NCI-H82 (cell line): ENCODE measurements at regions not wholly inside any gene's neighbourhood (a gene's known extent, or its start where the extent isn't known, plus 50 kb on each side); places are given as distances from the start of the nearest gene placed in this dataset.
A peak's percentile ranks its signal among the peaks of the same experiment; 100 is the strongest.

Source experiments
- DNase-seq: peaks from one replicate; lab custom pipeline; 2025; lab: John Stamatoyannopoulos, UW

DNA sequence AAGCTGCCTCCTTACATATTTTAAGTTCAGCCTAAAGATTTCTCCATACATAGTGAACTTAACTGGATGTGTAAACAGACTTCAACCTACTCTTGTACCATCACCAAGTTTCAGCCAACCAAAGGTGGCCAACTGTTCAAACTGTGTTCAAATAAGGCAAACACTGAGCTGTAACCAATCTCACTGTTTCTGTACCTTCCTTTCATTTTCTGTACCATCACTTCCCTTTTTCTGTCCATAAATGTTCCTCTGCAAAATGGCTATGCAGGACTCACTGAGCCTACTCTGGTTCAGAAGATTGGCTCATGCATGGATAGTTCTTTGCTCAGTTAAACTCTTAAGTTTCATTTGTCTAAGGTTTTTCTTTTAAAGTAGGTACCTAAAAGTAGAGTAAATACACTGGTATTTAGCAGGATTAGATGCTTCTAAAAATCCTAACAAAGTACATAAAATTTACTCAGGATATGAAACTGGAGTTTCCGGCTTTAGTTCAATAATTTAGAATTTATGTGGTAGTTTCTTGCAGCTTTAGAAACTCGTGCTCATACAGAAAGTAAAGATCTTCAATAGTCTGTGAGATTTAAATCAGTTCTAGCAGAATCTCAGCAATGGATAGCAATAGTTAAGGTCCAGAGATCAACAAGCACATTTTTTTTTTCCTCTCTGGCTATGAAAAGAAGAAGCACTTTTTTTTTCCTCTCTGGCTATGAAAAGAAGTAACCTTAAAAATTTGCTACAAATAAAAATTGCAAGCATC, 282.0 kb upstream of the PPFIA2 start:
- DNase-seq = no peak

DNA sequence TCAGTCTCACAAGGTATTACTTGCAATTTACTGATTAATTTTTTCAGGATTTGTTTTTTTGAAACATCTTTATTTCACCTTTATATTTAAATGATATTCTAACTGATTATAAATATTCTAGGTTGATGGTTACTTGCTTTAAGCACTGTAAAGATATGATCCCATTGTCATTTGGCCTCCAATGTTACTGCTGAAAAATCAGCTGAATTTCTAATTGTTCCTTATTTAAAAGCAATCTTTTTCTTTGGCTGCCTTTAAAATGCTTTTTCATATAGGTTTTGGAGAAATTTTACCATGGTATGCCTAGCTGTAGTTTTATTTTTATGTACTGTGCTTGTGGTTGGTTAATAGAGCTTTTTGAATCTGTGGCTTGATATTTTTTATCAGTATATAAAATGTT, 275.6 kb upstream of the PPFIA2 start:
- DNase-seq = no peak

DNA sequence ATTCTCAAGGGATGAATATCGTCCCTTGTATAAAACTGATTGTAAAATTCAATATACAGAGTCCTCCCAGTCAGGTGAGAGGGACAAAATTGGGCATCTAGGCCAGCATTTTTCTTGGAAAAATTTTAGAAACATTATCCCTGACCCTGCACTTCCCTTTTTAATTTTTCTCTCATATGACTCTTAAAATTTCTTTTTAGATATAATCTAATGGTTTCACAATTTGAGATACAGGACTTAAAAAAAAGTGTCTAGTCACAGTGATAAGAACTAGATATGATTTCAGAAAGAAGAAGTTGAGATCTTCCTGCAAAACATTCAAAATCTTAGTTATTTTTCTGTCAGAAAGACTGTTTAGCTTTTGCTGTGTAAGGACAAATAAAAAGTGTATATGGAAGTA, 270.8 kb upstream of the PPFIA2 start:
- no peak for DNase-seq

DNA sequence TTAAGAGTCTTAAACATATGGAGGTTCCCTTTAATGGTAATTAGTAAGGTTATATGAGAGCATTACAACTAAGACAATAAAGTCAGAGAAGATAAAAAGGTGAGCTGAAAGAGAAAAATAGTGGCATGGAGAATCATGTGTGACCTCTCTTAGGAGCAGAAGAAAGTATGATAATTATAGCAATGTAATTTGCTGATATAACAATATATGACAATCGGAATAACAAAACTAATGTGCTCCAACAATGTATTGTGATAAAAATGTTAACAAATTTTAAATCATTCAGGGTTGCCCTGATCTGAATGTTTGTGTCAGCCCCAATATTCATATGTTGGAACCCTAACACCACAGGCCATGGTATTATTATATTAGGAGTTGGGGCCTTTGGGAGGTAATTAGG, 269.6 kb upstream of the PPFIA2 start:
- DNase-seq = no peak

DNA sequence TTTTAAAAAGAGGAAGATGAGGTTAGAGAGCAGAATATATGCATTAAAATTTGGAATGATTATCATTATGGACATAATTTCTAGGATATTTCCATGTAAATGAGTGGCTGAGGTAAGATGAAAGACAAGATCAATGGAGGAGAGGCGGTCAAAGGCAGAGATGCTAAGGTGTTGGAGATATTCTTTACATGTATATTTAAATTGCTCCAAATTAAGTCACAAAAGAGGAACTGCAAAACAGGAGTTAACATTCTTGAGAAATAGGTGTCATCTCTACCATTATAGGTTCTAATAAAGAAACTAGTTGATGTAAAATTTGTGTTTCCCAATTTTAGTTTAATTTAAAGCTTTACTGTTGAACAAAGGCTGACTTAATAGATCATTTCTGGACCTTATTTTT, 268.5 kb upstream of the PPFIA2 start:
- no peak for DNase-seq

DNA sequence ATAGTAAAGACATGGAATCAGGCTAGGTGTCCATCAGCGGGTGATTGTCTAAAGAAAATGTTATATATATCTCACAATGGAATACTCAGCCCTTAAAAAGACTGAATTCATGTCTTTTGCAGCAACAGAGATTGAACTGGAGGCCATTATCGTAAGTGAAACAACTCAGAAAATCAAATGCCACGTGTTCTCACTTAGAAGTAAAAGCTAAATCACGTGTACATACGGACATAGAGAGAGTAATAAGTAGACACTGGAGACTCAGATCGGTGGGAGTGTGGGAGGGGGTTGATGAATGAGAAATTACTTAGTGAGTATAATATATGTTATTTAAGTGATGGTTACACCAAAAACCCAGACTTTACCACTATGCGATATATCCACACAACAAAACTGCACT, 266.3 kb upstream of the PPFIA2 start:
- no peak for DNase-seq

DNA sequence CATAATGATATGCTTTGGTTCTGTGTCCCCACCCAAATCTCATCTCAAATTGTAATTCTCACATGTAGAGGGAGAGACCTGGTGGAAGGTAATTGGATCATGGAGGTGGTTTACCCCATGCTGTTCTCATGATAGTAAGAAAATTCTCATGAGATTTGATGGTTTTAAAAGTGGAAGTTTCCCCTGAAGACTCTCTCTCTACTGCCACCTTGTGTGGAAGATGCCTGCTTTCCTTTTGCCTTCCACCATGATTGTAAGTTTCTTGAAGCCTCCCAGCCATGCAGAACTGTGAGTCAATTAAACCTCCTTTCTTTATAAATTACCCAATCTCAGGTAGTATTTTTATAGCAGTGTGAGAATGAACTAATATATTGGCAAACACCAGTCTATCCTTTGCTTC, 260.4 kb upstream of the PPFIA2 start:
- DNase-seq = peak; percentile 11

DNA sequence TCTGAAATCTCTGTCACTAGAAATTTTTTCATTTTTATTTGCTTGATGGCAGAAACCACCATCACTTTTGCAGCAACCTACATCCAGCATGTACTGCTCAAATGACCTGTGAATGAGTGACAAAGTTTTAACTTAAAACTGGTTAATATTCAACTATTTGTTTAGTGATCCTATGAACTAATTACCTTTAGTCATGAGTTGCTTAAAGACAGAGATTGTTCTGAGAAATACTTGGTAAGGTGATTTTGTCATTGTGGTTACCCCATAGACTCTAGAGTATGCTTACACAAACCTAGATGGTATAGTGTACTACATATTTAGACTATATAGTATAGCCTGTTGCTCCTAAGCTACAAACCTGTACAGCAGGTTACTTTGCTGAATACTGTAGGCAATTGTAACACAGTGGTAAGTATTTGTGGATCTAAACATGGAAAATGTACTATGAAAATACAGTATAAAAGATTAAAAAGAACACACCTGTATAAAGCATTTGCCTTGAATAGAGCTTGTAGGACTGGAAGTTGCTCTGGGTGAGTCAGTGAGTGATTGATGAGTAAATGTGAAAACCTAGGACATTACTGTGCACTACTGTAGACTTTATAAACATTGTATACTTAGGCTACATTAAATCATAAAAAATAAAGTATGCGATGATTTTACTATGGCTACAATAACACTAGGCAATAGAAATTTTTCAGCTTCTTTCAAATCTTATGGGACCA, 256.6 kb upstream of the PPFIA2 start:
- no peak for DNase-seq

DNA sequence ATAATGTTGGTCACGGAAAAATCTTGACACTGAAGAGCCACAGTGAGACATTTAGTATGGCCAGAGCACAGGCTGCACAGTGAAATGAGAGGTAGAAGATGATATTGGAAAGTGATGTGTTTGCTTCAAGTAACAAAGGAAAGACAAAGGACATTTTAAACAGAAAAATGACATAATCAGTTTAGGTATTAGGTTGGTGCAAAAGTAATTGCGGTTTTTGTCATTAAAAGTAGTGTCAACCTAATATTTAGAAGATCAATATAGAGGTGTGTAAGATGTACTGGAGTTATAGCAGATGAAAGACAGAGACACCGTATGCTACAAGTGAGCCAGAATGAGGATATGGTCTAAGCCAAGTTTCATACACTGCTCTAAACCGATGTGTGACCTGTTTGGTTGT, 253.0 kb upstream of the PPFIA2 start:
- DNase-seq = no peak

DNA sequence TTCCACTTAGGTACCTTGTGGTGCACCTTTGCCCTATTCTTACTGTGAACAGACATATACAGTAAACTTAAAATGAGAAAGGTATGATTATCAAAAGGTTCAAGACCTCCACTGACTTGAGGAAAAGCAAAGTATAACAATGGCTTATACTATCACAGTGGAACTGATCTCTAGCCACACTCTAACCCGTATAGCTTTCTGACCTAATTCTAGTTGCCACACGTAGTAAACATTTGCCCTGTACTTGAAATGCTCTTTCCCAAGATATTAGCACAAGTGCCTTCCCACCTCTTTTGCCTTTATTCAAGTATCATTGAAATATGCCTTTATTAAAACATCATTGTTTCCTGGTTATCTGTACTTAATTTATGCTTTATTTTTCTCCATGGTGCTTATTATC, 250.4 kb upstream of the PPFIA2 start:
- DNase-seq = no peak

DNA sequence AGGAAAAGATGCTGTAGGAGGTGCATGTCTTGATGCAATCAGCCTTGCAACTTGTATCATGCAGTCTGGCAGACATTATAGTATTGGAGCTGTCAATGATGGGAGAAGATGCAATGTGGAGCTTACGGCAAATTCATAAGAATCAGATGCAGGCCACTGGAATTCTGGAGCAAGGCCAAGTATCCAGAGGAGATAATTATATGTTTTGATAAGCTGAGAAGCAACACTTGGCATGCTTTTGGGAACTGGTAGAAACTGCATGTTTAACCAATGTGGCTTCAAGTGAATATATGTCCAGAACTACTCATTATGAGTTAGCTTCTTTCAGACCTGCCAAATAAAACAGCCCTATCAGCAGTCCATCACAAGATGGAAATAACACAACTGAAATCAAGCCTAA, 249.1 kb upstream of the PPFIA2 start:
- DNase-seq = no peak

DNA sequence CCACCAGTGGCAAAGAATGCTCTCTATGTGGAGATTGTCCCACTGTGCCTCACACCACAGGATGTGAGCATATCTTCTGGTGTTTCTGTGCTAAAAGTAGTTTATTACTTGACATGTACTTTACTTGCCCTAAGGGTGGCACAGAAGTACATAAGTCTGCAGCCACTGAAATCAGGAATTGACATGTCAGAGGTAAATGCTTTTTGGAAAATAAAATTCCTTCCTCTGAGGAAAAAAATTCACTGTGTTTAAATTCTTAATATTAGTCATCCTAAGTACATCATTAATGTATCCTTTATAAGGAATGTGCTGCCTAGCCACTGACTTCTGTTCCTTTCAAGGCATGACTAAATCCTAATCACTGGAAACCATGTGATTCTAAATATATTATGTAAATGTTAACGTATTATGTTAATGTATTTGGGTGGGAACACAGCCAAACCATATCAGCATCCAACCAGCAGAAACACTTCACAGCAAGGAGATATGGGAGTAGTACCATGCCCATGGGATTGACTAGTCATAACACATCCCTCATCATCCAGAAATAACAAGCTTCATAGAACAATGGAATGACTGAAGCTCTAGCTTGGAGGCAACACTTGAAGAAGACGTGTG, 239.7 kb upstream of the PPFIA2 start:
- DNase-seq = no peak

DNA sequence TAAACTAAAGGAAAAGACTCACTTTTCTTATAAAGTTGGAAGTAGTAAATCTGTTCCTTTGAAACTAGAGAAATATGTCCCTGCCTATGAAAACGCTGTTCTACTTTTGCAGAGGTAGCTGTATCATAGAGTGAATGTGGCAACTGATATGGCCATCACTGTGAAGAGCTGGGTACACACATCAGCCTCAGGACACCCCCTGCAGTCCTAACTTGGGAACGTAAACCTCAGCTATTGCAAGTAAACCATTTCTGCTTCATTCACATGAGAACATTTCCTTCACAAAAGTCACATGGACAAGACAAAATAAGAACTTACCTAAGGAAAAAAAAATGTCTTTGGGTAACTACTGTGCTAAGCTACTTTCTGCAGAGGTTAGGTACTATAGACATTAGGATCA, 233.3 kb upstream of the PPFIA2 start:
- DNase-seq = peak; percentile 70

DNA sequence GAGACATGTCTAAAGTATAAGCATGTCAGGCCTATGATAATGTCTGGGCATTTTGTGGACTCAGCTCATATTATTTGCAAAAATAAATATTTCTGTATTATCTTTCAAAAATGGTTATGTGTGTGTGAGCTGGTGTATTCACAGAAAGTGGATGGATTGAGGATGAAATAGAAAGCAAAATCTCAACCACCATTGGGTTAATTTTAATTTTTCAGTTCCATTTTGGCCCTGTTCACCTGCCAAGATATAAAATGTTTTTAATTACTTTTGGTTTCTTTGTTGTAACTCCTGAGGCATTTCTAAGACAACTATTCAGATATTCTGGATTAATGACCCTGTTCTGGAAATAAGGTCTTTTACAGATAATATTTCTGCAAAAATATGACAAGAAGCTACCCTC, 232.7 kb upstream of the PPFIA2 start:
- DNase-seq = no peak

DNA sequence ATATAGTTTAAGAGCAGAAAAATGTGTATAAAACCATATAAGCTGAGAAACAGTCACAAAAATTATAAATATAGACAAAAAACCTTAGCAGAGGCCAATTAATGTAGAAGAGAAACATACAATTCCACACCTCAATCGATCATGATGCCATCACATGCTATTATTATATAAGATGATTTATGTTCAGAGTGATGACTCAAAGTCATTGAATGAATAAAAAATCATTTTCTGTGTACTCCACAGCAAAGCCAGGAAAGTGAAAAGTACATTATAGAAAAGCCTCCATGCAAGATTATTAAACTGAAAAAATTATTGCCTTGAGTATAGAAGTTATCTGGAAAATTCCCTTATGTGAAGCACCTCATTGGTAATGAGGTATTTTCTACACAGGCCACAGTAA, 229.2 kb upstream of the PPFIA2 start:
- DNase-seq = no peak

DNA sequence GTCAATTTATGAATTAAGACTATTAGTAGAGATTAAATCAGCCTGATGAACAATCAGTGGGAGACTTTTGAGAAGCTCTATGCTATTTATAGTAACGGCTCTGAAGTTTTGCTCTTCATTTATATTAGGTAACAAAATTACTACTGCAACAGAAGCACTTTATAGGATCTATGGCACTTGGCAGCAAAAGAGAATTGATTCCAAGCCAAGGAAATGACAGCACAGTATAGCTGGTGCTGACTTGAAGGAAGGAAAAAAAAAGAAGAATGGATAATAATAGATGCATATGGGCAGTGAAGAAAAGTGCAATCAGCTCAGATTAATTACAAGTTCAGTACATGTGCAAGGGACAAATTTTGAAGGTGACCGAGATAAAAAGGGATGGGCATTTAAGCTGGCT, 228.2 kb upstream of the PPFIA2 start:
- DNase-seq = no peak

DNA sequence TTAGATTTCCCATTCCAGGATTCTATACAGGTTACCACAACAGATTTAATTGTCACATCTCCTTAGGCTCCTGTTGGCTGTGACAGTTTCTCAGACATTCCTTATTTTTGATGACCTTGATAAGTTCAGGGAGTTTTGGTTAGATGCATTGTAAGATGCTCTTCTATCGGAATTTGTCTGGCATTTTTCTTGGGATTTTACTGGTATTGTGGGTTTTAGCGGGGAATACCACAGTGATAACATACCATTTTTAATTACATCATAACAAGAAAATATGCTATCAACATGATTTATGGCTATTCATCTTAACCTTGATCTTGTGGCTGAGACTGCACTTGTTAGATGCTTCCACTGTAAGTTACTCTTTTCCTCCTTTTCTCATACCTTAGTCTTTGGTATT, 217.5 kb upstream of the PPFIA2 start:
- no peak for DNase-seq

DNA sequence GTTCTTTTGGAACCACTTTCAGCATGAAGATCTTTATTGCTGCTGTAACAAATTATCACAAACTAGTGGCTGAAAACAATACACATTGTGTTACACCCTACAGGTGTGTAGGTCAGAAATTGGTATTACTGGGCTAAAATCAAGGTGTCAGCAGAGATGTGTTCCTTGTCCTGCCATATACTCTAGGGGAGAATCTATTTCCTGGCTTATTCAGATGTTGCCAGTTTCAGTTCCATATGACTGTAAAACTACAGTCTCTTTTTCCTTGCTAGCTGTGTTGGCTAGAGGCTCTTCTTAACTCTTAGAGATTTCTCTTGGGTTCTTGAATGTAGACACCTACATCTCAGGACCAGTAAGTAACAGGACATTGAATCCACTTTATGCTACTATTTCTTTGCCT, 215.6 kb upstream of the PPFIA2 start:
- DNase-seq = no peak

DNA sequence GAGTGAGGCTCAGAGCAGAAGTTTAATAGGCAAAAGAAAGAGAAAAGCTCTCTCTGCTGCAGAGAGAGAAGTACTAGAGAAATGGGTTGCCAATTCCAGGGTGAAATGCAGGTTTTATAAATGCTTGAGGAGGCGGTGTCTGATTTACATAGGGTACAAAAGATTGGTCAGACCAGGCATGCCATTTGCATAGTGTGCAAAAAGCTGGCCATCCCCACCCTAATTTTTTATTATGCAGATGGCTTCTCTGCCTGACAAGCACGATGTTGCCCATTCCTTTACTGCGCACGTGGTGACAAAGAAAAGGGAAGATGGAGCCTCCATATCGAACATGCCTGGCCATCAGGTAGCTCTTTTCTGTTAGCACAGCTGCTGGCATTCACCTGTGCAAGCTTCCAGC, 209.3 kb upstream of the PPFIA2 start:
- no peak for DNase-seq

DNA sequence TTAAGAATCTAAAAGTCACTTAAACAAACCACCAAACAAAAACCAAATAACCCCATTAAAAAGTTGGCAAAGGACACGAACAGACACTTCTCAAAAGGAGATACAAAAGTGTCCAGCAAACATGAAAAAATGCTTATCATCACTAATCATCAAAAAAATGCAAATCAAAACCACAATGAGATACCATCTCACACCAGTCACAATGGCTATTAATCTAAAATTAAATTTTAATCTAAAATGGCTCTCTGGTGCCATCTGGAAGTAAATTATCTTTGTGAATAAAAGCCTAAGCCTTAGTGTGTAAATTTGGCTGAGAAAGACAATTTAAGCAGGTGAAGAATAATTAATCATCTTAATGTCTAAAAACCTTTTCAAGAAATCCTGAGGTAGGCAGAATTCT, 204.5 kb upstream of the PPFIA2 start:
- DNase-seq = peak; percentile 7

DNA sequence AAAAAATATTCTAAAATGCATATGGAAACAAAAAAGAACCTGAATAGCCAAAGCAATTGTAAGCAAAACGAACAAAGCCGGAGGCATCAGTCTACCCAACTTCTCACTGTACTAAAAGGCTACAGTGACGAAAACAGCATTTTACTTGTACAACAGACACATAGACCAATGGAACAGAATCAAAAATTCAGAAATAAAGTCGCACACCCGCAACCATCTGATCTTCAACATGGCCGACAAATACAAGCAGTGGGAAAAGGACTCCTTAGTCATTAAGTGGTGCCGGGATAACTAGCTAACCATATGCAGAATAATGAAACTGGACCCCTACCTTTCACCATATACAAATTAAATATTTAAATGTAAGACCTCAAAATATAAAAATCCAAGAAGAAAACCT, 203.9 kb upstream of the PPFIA2 start:
- DNase-seq = no peak

DNA sequence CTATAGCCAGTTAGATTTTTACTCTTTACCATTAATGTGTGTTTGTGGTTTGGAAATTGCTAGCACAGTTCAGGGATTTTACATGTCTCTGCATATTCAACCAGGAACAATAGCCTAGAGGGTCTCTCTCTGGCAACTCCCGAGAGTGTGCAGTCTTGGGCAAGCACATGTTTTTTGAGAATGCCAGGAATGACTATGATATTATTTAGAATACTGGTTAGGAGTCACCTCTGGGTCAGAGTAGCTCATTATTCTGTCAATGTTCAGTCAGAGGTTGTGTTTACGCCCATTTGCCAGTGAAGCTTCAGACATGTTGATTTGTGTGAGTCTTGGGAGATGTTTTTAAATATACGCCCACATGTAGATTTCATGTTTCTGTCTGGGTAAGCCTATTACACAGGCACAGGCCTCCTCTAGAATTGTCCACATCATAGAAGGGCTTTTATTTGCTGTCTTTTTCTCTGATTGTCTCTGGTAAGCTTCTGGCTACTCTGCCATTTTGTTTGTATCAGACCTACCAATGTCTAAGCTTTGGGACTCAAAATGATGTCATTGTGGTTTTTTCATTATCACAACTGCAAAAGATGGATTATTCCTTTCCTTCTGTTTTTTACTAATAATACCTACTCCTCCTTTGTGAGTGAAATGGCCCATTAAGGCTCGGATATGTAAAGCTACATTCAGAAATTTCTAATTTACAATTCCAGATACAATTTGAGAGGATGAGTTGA, 203.1 kb upstream of the PPFIA2 start:
- no peak for DNase-seq

DNA sequence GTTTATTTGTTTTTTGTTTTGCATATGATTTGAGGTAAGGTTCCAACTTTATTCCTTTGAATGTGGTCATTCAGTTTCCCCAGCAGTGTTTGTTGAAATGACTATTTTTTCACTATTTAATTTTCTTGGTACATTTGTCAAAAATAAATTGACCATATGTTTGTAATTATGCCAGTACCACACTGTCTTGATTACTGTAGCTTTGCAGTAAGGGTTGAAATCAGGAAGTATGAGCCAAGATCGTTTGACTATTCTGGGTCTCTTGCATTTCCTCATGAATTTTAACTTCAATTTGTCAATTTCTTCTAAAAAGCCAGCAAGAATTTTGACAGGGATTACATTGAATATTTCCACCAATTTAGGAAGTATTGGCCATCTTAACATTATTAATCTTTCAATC, 199.3 kb upstream of the PPFIA2 start:
- no peak for DNase-seq
